Fibroblast of pulmonary artery (primary cell): ENCODE measurements at regions not wholly inside any gene's neighbourhood (a gene's known extent, or its start where the extent isn't known, plus 50 kb on each side); places are given as distances from the start of the nearest gene placed in this dataset.

ENCODE experiments used
- DNase-seq: peaks from one replicate; pipeline ENCODE4 v3.0.0-alpha.2; 2010; ENCODE audit warnings: low read depth
- H3K4me3 ChIP-seq: replicated peaks from 2 replicates; pipeline ENCODE4 v1.5.1; 2011; ENCODE audit warnings: low read depth, mild to moderate bottlenecking, control low read depth, low read length, moderate library complexity
- TF ChIP-seq, protein P1 (sequence below): IDR thresholded peaks from 2 replicates; pipeline ENCODE4 v1.5.1; 2011; ENCODE audit warnings: mild to moderate bottlenecking, control low read depth, low read length, inconsistent platforms; ENCODE audit errors: missing control alignments

DNA sequence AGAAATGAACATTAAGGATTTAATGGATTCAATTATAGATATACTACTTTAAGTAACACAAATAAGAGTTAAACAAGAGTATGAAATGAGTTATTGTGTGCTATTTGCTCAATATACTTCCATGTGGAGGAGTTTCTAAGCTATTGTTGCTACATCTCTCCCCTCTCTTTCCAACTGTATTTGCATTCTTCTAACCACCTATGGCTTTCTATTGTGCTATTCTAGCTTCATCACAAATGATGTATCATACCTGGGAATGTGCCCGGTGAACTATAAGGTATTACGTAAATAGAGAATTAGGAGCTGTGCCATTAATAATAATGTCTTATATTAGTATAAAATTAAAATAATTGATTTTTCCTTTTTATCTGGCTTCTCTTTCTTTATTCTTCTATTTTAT, 87.1 kb upstream of the PLEKHG7 start:
- no peak for DNase-seq
- H3K4me3 ChIP-seq = no peak overlapping the region
- TF ChIP-seq, protein P1, sequence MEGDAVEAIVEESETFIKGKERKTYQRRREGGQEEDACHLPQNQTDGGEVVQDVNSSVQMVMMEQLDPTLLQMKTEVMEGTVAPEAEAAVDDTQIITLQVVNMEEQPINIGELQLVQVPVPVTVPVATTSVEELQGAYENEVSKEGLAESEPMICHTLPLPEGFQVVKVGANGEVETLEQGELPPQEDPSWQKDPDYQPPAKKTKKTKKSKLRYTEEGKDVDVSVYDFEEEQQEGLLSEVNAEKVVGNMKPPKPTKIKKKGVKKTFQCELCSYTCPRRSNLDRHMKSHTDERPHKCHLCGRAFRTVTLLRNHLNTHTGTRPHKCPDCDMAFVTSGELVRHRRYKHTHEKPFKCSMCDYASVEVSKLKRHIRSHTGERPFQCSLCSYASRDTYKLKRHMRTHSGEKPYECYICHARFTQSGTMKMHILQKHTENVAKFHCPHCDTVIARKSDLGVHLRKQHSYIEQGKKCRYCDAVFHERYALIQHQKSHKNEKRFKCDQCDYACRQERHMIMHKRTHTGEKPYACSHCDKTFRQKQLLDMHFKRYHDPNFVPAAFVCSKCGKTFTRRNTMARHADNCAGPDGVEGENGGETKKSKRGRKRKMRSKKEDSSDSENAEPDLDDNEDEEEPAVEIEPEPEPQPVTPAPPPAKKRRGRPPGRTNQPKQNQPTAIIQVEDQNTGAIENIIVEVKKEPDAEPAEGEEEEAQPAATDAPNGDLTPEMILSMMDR = no peak

GRCh38 chr12:92615086-92615485, 87.7 kb upstream of the PLEKHG7 start:
- TF ChIP-seq, protein P1 = no peak
- H3K4me3 ChIP-seq = no peak overlapping the region
- no peak for DNase-seq

- no peak for DNase-seq
- H3K4me3 ChIP-seq = no peak overlapping the region
- TF ChIP-seq, protein P1 = no peak
Measured at GRCh38 chr12:92614502-92614901, 88.3 kb upstream of the PLEKHG7 start.

- H3K4me3 ChIP-seq = no peak overlapping the region
- DNase-seq = no peak
- TF ChIP-seq, protein P1 = no peak
Measured at GRCh38 chr12:92614001-92614400, 88.8 kb upstream of the PLEKHG7 start.

- no peak for DNase-seq
- TF ChIP-seq, protein P1 = no peak
- H3K4me3 ChIP-seq = no peak overlapping the region
Measured at GRCh38 chr12:92612611-92613010, 90.2 kb upstream of the PLEKHG7 start.

DNA sequence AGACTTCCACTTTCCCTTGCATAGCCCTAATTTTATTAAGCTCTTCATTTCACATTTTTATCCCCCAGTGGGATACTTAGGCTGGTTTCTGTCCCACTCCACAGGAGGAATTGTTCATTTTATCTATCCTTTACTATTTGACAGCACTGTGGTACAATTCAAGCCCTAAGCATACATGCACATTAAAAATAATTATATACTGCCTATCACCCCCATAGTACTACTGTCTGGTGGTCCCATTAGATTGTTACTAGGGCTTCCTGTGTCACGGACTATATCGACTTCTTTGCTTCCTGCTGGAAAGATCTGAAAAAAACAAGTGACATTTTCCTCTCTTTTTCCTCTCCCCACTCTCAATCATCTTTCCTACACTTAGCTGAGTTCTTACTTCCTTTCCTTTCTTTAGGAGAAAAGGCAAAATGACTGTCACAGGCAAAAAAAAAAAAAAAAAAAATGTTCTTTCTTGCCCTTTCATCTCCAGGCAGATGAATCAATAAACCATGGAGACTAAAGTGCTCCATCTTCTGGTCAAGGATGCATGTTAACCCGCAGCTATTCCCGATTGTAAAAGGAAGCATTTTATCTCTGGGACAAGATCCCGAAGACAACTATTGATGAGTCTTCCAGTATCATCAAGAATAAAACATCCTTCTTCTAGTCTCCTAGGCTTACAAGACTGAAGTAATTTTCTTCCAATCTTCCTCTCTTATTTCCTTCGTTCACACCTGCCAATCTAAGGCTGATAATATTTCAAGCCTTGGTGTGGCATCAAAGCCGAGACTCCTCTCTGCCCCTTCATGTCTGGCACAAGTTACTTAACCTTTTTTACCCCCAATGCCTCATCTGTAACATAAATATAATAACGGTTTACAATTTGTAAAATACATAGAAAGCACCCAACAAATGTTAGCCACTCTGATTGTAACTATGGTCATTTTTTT, 94.4 kb upstream of the PLEKHG7 start:
- TF ChIP-seq, protein P1 = peak; percentile 73
- peak; percentile 67 for DNase-seq
- no peak overlapping the region for H3K4me3 ChIP-seq
